GM10266 (cell line): ENCODE measurements at regions not wholly inside any gene's neighbourhood (a gene's known extent, or its start where the extent isn't known, plus 50 kb on each side); places are given as distances from the start of the nearest gene placed in this dataset.

Source experiments
- DNase-seq: peaks from one replicate; pipeline ENCODE4 v3.0.0; 2012; ENCODE audit errors: extremely low spot score
- TF ChIP-seq, protein P1 (sequence below): IDR thresholded peaks from 2 replicates; pipeline ENCODE4 v1.5.1; 2012; ENCODE audit warnings: mild to moderate bottlenecking, low read depth; ENCODE audit not compliant: control insufficient read depth, insufficient read depth; ENCODE audit errors: missing control alignments

DNA sequence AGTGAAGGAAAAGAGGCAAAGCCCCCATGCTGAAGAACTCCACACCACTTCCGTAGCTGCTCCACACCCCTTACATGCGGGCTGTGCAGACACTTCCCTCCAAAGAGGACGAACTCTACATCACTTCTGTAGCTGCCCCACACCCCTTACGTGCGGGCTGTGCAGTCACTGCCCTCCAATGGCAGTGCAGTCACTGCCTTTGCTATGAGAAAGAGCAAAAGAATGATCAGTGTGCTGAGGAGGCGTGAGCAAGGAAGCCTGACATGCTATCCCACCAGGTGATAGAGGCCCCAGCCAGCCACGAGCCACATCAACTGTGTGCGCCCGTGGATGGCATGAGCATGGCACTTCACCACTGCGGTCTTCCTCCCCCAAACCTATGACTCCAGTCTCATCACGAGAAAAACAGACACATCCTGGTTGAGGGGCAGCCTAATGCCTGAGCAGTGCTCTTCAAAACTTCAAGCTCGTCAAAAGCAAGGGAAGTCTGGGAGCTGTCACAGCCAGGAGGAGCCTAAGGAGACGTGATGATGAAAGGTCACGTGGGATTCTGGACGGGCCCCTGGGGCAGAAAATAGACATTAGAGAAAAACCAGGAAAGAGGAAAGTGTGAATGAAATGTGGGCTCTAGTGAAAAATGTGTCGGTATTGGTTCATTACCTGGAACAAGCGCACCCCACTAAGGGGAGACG is 60.8 kb upstream of the C14orf180 start:
- TF ChIP-seq, protein P1, sequence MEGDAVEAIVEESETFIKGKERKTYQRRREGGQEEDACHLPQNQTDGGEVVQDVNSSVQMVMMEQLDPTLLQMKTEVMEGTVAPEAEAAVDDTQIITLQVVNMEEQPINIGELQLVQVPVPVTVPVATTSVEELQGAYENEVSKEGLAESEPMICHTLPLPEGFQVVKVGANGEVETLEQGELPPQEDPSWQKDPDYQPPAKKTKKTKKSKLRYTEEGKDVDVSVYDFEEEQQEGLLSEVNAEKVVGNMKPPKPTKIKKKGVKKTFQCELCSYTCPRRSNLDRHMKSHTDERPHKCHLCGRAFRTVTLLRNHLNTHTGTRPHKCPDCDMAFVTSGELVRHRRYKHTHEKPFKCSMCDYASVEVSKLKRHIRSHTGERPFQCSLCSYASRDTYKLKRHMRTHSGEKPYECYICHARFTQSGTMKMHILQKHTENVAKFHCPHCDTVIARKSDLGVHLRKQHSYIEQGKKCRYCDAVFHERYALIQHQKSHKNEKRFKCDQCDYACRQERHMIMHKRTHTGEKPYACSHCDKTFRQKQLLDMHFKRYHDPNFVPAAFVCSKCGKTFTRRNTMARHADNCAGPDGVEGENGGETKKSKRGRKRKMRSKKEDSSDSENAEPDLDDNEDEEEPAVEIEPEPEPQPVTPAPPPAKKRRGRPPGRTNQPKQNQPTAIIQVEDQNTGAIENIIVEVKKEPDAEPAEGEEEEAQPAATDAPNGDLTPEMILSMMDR = no peak
- DNase-seq = no peak

DNA sequence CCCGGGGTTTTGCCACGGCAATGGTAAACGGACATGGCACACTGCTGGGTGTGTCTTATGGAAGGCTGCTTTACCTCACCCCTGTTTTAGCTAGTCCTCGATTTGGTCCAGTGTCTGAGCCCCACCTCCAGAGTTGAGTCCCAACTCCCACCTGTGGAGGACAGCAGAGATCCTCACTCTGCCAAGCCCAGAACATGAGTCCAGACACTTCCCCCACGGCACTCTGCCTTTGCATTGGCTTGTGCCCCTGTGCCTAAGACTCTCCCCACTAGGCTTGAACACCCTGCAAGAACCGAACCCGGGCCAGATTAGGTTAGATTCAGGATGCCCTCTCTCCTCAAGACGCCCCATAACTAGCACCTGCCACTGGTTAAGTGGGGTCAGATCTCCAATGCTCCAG is 59.8 kb upstream of the C14orf180 start:
- TF ChIP-seq, protein P1 = no peak

DNA sequence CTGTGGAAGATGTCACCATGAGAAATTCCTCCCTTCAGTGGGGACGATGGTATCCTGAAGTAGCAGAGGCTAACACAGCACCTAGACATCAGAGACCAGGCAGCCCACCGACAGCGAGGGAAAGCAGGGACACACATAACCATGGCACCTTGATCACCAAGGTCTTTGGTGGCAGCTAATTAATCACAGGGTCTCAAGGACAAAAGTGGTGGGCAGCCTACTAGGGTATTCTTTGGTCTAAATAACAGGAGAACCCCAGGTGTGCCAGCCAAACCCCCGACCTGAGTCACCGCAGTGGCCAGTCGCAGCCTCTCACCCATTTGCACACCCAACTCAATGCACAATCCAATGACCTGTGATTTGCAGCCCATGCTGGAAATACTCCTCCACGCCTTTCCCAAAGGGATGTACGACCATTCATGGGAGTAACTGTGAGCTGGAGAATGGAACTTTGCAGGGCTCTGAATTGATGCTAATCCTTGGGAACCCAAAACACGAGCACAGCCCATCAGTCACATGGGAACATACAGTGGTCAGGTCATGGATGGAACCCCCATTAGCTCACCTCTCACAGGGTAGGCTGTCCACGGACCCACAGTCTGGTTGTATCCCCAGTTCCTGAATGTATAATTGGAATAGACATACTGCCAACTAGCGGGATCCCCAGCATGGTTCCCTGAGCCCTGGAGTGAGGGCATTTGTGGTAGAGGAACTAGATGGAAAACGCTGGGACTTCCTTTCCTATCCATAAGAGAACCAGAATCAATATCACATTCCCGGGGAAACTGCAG is 58.7 kb upstream of the C14orf180 start:
- no peak for DNase-seq
- TF ChIP-seq, protein P1 = no peak

More for the DNA sequence above, 59.8 kb upstream of the C14orf180 start:
- no peak for DNase-seq

DNA sequence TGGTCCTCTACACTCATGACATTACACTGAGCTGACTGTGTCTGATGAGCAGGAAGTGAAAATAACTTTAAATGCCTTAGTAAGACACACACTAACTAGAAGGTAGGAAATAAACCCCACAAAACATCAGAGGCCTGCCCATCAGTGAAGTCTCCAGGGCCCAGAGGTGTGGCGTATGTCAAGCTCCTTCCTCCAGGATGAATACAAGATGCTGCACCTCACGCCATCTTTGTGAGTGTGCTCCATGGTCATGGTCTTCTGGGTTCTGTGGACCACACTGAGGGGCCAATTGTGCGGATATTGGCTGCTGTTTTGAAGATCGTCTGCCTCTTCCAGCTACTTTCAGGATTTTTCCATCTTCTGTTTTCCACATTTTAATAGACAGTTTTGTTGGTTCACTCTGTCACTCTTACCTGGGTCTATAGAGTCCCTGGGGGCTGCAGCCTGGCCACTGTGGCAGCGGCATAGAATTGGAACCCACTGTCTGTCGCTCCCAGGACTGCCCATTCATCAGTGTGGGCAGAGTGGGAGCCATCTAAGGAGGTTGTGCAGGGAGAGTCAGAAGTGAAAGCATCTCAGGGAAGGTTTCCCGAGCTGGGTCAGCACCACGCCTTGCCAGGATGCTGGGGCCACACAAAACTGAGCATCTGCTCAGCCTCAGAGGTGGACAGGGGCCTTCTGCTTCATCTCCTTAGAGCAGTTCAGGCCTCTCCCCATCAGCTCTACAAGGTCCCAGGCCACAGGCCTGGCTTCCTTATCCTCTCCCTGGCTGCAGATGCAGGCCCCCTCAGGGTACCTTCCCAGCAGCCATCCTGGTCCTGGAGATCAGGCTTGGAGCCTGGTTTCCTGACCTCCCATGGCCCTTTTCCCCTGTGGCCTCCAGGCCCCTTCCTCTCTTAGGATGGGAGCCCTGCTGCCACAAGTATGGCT is 57.5 kb upstream of the C14orf180 start:
- no peak for DNase-seq
- TF ChIP-seq, protein P1 = no peak

DNA sequence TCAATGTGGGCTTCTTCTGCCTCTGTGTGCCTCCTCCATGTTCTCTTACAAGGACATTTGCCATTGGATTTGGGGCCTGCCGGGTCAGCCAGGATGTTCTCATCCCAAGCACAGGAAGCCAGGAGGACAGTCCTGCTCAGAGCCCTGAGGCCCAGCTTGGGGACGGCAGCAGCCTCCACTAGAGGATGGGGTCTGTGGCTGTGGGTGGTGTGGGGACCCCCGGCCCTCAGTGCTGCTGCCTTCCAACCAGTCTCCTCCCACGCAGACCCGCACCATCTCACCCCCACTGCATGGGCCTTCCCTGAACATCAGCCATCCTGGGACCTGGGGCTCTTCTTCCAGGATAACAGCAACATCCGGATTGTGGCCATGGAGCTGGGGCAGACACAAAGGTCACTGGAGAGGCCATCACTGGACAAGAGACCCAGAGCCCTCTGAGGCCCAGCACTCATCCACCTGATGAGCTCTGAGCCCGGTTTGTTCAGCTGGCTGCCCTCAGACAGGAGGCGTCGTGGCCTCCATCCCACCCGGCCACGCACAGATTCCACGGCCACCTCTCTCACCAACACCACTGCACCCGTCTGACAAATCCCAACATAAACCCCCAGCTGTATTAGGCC is 56.5 kb upstream of the C14orf180 start:
- TF ChIP-seq, protein P1 = no peak
- no peak for DNase-seq

DNA sequence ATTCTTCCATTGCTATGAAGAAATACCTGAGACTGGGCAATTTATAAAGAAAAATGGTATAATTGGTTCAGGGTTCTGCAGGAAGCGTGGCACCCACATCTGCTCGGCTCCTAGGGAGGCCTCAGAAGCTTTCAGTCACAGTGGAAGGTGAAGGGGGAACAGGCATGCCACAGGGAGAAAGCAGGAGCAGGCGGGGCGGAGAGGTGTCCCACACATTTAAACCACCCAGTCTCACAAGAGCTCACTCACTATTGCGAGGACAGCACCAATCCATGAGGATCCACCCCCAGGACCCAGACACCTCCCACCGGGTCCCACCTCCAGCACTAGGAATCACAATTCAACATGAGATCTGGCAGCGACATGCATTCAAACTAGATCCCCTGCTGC is 56.0 kb upstream of the C14orf180 start:
- no peak for DNase-seq
- TF ChIP-seq, protein P1 = no peak
